ENCODE measurements at regions not wholly inside any gene's neighbourhood (a gene's known extent, or its start where the extent isn't known, plus 50 kb on each side); places are given as distances from the start of the nearest gene placed in this dataset.

DNA sequence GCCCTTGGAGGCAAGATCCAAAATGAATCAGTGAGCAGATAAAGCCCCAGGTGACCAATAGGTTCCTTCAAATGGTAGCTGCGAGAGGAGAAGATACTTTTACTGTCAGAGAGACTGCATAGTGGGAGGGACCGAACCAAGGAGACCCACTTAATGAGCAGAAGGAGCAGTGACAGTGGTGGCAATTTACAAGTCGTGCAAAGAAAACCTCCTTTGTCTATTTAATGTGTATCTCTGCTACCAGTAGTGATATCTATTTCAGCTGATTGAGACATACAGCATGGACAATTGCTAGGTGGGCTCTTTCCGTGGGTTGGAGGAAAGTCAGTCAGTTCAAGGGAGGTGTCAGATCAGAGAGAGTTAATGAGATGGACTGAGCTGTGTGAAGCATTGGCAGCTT is 480.4 kb downstream of the GATA3 start:
- H3K9me3 ChIP-seq (ENCODE audit: control insufficient read depth, low read length) = no peaks in the 10 kb centered on the region
- no peaks in the 10 kb centered on the region for H3K4me1 ChIP-seq (ENCODE audit: control insufficient read depth, insufficient read depth, low read length, poor library complexity, severe bottlenecking)
- no peaks in the 10 kb centered on the region for H3K36me3 ChIP-seq (ENCODE audit: control insufficient read depth, insufficient read depth, low read length)
- no peak overlapping the region for H3K4me3 ChIP-seq (ENCODE audit: extremely low read depth, insufficient read depth, low read length, poor library complexity, severe bottlenecking)
- WGBS, 2 experiments (ENCODE audit: insufficient coverage in 2 of 2) = 67 to 83% methylated on average over 1 to 3 of the region's 4 CpGs
- no peak overlapping the region for H3K27ac ChIP-seq (ENCODE audit: low read depth, low read length, severe bottlenecking)

GRCh38 chr10:8539056-8539455 is 484.6 kb downstream of the GATA3 start:
- WGBS, 2 experiments (ENCODE audit: insufficient coverage in 2 of 2) = 89 to 100% methylated on average over 1 of the region's 3 CpGs
- no peaks in the 10 kb centered on the region for H3K9me3 ChIP-seq (ENCODE audit: control insufficient read depth, low read length)

GRCh38 chr10:8543361-8544056 is 489.0 kb downstream of the GATA3 start:
- Histone ChIP-seq H3K36me3 (ENCODE audit: control insufficient read depth, insufficient read depth, low read length) (no peaks in the 10 kb centered on the region), H3K4me1 (ENCODE audit: control insufficient read depth, insufficient read depth, low read length, poor library complexity, severe bottlenecking) (no peaks in the 10 kb centered on the region), H3K9me3 (ENCODE audit: control insufficient read depth, low read length) (no peaks in the 10 kb centered on the region), H3K27ac (ENCODE audit: low read depth, low read length, severe bottlenecking) (no peak overlapping the region), H3K4me3 (ENCODE audit: extremely low read depth, insufficient read depth, low read length, poor library complexity, severe bottlenecking) (no peak overlapping the region)
- WGBS, 2 experiments (ENCODE audit: insufficient coverage in 2 of 2) = 60 to 94% methylated on average over 1 to 3 of the region's 3 CpGs

More at GRCh38 chr10:8539056-8539455, 484.6 kb downstream of the GATA3 start:
- no peaks in the 10 kb centered on the region for H3K4me1 ChIP-seq (ENCODE audit: control insufficient read depth, insufficient read depth, low read length, poor library complexity, severe bottlenecking)
- no peaks in the 10 kb centered on the region for H3K36me3 ChIP-seq (ENCODE audit: control insufficient read depth, insufficient read depth, low read length)
- no peak overlapping the region for H3K27ac ChIP-seq (ENCODE audit: low read depth, low read length, severe bottlenecking)
- no peak overlapping the region for H3K4me3 ChIP-seq (ENCODE audit: extremely low read depth, insufficient read depth, low read length, poor library complexity, severe bottlenecking)

DNA sequence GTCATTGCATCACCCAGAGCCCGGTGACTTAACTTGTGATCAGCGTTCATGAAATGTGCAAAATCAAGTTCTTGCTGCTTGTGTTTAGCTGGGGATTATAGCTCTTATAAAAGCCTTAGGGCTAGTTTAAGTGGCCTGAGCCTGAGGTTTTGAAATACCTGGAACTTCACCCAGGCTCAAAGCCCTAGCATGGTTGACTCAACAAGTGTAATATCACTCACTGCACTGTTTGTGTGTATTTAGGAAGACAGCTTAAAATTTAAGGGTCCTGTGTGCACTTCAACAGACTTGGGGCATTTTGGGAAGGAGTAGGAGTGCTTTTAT is 489.5 kb downstream of the GATA3 start:
- no peaks in the 10 kb centered on the region for H3K9me3 ChIP-seq (ENCODE audit: control insufficient read depth, low read length)
- H3K4me1 ChIP-seq (ENCODE audit: control insufficient read depth, insufficient read depth, low read length, poor library complexity, severe bottlenecking) = no peaks in the 10 kb centered on the region
- H3K27ac ChIP-seq (ENCODE audit: low read depth, low read length, severe bottlenecking) = no peak overlapping the region
- no peaks in the 10 kb centered on the region for H3K36me3 ChIP-seq (ENCODE audit: control insufficient read depth, insufficient read depth, low read length)
- no peak overlapping the region for H3K4me3 ChIP-seq (ENCODE audit: extremely low read depth, insufficient read depth, low read length, poor library complexity, severe bottlenecking)
- 83 to 86% methylated on average over 1 of the region's 2 CpGs for WGBS, 2 experiments (ENCODE audit: insufficient coverage in 2 of 2)

DNA sequence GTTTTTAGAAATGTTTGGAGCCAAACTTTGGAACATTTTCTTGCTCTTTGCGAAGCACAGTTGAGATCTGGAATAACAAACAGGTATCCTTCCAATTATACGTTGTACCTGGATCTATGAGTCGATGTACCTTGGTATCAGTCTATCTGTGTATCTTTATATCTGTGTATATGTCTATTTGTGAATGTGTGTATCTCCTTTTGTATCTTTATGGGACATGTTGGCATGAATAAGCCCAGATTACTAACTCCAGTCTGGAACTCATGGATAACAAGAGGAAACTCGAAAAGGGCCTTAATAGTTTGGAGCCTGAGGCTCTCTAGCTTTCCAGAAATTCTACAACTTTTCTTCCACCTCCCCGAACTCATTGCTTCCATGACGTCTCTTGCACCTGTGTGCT is 490.0 kb downstream of the GATA3 start:
- H3K36me3 ChIP-seq (ENCODE audit: control insufficient read depth, insufficient read depth, low read length) = no peaks in the 10 kb centered on the region
- H3K27ac ChIP-seq (ENCODE audit: low read depth, low read length, severe bottlenecking) = no peak overlapping the region
- no peaks in the 10 kb centered on the region for H3K4me1 ChIP-seq (ENCODE audit: control insufficient read depth, insufficient read depth, low read length, poor library complexity, severe bottlenecking)
- 96 to 98% methylated on average over 6 of the region's 6 CpGs for WGBS, 2 experiments (ENCODE audit: insufficient coverage in 2 of 2)
- H3K9me3 ChIP-seq (ENCODE audit: control insufficient read depth, low read length) = no peaks in the 10 kb centered on the region
- H3K4me3 ChIP-seq (ENCODE audit: extremely low read depth, insufficient read depth, low read length, poor library complexity, severe bottlenecking) = no peak overlapping the region

DNA sequence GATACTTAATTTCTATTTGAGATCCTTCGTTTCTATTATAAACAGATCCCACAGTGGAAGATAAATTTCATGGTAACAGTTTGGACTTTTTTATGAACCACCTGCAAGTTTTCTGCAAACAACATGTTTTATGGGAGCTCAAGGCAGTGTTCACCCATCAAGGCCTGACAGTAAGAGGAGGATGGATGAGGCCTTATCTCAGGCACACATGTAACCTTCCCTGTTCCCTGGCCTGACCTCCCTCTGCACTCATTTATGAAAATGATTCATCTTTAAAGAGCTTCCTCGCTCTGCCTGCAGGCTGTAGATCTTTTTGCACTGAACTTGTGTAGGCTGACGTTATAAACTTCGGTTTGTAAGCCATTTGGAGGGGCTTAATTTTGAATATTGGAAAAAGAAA is 500.1 kb downstream of the GATA3 start:
- Histone ChIP-seq H3K27ac (ENCODE audit: low read depth, low read length, severe bottlenecking) (no peak overlapping the region), H3K36me3 (ENCODE audit: control insufficient read depth, insufficient read depth, low read length) (no peaks in the 10 kb centered on the region), H3K9me3 (ENCODE audit: control insufficient read depth, low read length) (no peaks in the 10 kb centered on the region), H3K4me1 (ENCODE audit: control insufficient read depth, insufficient read depth, low read length, poor library complexity, severe bottlenecking) (no peaks in the 10 kb centered on the region), H3K4me3 (ENCODE audit: extremely low read depth, insufficient read depth, low read length, poor library complexity, severe bottlenecking) (no peak overlapping the region)
- 75% methylated on average over 1 of the region's 4 CpGs; no CpG with 5 or more reads in 1 of the 2 experiments for WGBS, 2 experiments (ENCODE audit: insufficient coverage in 2 of 2)

DNA sequence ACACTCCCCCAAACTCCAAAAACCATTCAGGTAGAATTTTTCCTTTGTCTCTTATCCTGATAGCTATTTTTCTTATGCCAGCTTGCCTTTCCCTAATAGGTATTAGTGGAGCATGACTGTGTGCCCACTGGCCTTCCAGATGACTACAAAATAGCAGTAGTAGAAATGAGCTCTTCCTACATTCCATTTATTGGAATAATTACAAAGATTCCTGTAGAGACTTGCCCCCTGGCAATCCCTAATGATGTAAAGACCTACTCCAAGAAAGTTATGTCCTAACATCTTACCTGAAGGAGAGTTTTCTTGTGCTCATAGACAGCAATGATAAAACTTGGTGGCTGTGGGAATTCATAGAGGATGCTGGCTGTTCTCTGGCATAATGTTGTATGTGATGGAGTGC is 501.8 kb downstream of the GATA3 start:
- H3K4me1 ChIP-seq (ENCODE audit: control insufficient read depth, insufficient read depth, low read length, poor library complexity, severe bottlenecking) = no peaks in the 10 kb centered on the region
- no peaks in the 10 kb centered on the region for H3K36me3 ChIP-seq (ENCODE audit: control insufficient read depth, insufficient read depth, low read length)
- no peak overlapping the region for H3K27ac ChIP-seq (ENCODE audit: low read depth, low read length, severe bottlenecking)
- H3K4me3 ChIP-seq (ENCODE audit: extremely low read depth, insufficient read depth, low read length, poor library complexity, severe bottlenecking) = no peak overlapping the region
- no peaks in the 10 kb centered on the region for H3K9me3 ChIP-seq (ENCODE audit: control insufficient read depth, low read length)

- Histone ChIP-seq H3K36me3 (ENCODE audit: control insufficient read depth, insufficient read depth, low read length) (no peaks in the 10 kb centered on the region), H3K9me3 (ENCODE audit: control insufficient read depth, low read length) (no peaks in the 10 kb centered on the region), H3K4me1 (ENCODE audit: control insufficient read depth, insufficient read depth, low read length, poor library complexity, severe bottlenecking) (no peaks in the 10 kb centered on the region), H3K4me3 (ENCODE audit: extremely low read depth, insufficient read depth, low read length, poor library complexity, severe bottlenecking) (no peak overlapping the region), H3K27ac (ENCODE audit: low read depth, low read length, severe bottlenecking) (no peak overlapping the region)
- 96 to 97% methylated on average over 4 to 6 of the region's 7 CpGs for WGBS, 2 experiments (ENCODE audit: insufficient coverage in 2 of 2)
Measured at GRCh38 chr10:8563478-8563877, 509.0 kb downstream of the GATA3 start.

GRCh38 chr10:8566737-8567136 is 512.2 kb downstream of the GATA3 start:
- Histone ChIP-seq H3K4me1 (ENCODE audit: control insufficient read depth, insufficient read depth, low read length, poor library complexity, severe bottlenecking) (no peaks in the 10 kb centered on the region), H3K4me3 (ENCODE audit: extremely low read depth, insufficient read depth, low read length, poor library complexity, severe bottlenecking) (no peak overlapping the region), H3K27ac (ENCODE audit: low read depth, low read length, severe bottlenecking) (no peak overlapping the region), H3K36me3 (ENCODE audit: control insufficient read depth, insufficient read depth, low read length) (no peaks in the 10 kb centered on the region), H3K9me3 (ENCODE audit: control insufficient read depth, low read length) (no peaks in the 10 kb centered on the region)
- 81 to 93% methylated on average over 2 of the region's 3 CpGs for WGBS, 2 experiments (ENCODE audit: insufficient coverage in 2 of 2)

- H3K9me3 ChIP-seq (ENCODE audit: control insufficient read depth, low read length) = no peaks in the 10 kb centered on the region
- H3K4me1 ChIP-seq (ENCODE audit: control insufficient read depth, insufficient read depth, low read length, poor library complexity, severe bottlenecking) = no peaks in the 10 kb centered on the region
- no peaks in the 10 kb centered on the region for H3K36me3 ChIP-seq (ENCODE audit: control insufficient read depth, insufficient read depth, low read length)
- 90 to 95% methylated on average over 2 of the region's 4 CpGs for WGBS, 2 experiments (ENCODE audit: insufficient coverage in 2 of 2)
- no peak overlapping the region for H3K4me3 ChIP-seq (ENCODE audit: extremely low read depth, insufficient read depth, low read length, poor library complexity, severe bottlenecking)
- H3K27ac ChIP-seq (ENCODE audit: low read depth, low read length, severe bottlenecking) = no peak overlapping the region
Measured at GRCh38 chr10:8568401-8568800, 513.9 kb downstream of the GATA3 start.

DNA sequence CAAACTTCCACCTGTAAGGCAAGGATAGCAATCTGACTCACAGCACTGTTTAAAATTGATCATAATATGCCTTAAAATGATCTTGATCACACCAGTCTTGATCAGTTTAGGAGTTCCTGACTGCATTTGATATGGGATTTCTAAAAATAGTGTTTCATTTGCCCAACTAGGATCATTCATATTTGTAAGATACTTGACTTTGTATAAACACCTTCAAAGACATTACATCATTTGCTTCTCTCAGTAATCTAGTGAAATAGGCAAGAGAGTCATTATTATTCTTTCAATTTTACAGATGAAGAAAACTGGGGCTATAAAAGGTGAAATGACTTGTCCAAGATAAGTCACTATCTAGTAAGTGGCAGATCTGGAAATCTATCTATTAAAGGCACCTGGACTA is 521.1 kb downstream of the GATA3 start:
- Histone ChIP-seq H3K4me3 (ENCODE audit: extremely low read depth, insufficient read depth, low read length, poor library complexity, severe bottlenecking) (no peak overlapping the region), H3K36me3 (ENCODE audit: control insufficient read depth, insufficient read depth, low read length) (no peaks in the 10 kb centered on the region), H3K27ac (ENCODE audit: low read depth, low read length, severe bottlenecking) (no peak overlapping the region), H3K4me1 (ENCODE audit: control insufficient read depth, insufficient read depth, low read length, poor library complexity, severe bottlenecking) (no peaks in the 10 kb centered on the region), H3K9me3 (ENCODE audit: control insufficient read depth, low read length) (no peaks in the 10 kb centered on the region)
